ENCODE measurements at regions not wholly inside any gene's neighbourhood (a gene's known extent, or its start where the extent isn't known, plus 50 kb on each side); places are given as distances from the start of the nearest gene placed in this dataset.

DNA sequence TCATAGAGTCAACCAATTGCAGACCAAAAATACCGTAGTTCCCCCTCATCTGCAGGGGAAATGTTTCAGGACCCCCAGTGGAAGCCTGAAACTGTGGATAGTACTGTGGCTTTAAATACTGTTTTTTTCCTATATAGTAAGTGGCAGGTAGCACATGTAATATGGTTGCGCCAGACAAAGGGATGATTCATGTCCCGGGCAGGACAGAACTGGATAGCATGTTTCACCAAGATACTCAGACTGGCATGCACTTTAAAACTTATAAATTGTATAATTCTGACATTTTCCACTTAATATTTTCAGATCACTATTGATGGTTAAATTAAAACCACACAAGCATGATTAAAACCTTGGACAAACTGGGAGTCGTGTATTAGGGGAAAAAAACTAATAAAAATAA lies 276.3 kb upstream of the AGA start:
- TF ChIP-seq, protein P1, sequence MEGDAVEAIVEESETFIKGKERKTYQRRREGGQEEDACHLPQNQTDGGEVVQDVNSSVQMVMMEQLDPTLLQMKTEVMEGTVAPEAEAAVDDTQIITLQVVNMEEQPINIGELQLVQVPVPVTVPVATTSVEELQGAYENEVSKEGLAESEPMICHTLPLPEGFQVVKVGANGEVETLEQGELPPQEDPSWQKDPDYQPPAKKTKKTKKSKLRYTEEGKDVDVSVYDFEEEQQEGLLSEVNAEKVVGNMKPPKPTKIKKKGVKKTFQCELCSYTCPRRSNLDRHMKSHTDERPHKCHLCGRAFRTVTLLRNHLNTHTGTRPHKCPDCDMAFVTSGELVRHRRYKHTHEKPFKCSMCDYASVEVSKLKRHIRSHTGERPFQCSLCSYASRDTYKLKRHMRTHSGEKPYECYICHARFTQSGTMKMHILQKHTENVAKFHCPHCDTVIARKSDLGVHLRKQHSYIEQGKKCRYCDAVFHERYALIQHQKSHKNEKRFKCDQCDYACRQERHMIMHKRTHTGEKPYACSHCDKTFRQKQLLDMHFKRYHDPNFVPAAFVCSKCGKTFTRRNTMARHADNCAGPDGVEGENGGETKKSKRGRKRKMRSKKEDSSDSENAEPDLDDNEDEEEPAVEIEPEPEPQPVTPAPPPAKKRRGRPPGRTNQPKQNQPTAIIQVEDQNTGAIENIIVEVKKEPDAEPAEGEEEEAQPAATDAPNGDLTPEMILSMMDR (IDR thresholded peaks at IDR 0.05; ENCODE audit: insufficient read depth, low read length) = no peak
- TF ChIP-seq POLR2AphosphoS5 (IDR thresholded peaks at IDR 0.05; ENCODE audit: low read depth) (no peak), SPI1 (IDR thresholded peaks at IDR 0.05; ENCODE audit: borderline replicate concordance, low read depth) (no peak), GABPA (IDR thresholded peaks at IDR 0.05; ENCODE audit: low read depth) (no peak)
- TF ChIP-seq, protein P2, sequence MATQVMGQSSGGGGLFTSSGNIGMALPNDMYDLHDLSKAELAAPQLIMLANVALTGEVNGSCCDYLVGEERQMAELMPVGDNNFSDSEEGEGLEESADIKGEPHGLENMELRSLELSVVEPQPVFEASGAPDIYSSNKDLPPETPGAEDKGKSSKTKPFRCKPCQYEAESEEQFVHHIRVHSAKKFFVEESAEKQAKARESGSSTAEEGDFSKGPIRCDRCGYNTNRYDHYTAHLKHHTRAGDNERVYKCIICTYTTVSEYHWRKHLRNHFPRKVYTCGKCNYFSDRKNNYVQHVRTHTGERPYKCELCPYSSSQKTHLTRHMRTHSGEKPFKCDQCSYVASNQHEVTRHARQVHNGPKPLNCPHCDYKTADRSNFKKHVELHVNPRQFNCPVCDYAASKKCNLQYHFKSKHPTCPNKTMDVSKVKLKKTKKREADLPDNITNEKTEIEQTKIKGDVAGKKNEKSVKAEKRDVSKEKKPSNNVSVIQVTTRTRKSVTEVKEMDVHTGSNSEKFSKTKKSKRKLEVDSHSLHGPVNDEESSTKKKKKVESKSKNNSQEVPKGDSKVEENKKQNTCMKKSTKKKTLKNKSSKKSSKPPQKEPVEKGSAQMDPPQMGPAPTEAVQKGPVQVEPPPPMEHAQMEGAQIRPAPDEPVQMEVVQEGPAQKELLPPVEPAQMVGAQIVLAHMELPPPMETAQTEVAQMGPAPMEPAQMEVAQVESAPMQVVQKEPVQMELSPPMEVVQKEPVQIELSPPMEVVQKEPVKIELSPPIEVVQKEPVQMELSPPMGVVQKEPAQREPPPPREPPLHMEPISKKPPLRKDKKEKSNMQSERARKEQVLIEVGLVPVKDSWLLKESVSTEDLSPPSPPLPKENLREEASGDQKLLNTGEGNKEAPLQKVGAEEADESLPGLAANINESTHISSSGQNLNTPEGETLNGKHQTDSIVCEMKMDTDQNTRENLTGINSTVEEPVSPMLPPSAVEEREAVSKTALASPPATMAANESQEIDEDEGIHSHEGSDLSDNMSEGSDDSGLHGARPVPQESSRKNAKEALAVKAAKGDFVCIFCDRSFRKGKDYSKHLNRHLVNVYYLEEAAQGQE (IDR thresholded peaks at IDR 0.05; ENCODE audit: insufficient replicate concordance, low read depth) = no peak
- DNase-seq (ENCODE audit: low read depth in 1 of 2, low spot score in 1 of 2) = no peak
- H3K27ac ChIP-seq (replicated peaks) = no peak overlapping the region
- H3K27me3 ChIP-seq (ENCODE audit: insufficient read depth, poor library complexity, severe bottlenecking) = no peaks in the 10 kb centered on the region
- no peak overlapping the region for H3K4me3 ChIP-seq (replicated peaks; ENCODE audit: insufficient read depth, low read length)

DNA sequence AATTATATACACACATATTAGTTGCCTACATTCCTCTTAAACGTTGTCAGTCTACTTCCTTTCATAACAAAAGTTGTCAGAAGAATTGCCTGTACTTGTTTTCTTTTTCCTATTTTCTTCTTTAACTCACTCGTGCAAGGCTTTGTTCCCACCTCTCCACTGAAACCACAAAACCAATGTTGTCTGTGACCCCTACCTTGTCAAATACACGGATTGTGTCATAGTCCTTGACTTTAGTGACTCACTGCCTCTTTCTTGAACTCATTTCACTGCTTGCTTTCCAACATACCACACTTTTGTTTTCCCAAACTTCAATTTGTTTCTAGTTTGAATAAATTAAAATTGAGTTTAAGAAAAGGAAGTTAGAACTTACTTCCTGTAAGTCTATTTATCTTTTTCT lies 283.9 kb upstream of the AGA start:
- no peak overlapping the region for H3K27ac ChIP-seq (replicated peaks)
- no peaks in the 10 kb centered on the region for H3K27me3 ChIP-seq (ENCODE audit: insufficient read depth, poor library complexity, severe bottlenecking)
- TF ChIP-seq, protein P2 (IDR thresholded peaks at IDR 0.05; ENCODE audit: insufficient replicate concordance, low read depth) = no peak
- TF ChIP-seq, protein P1 (IDR thresholded peaks at IDR 0.05; ENCODE audit: insufficient read depth, low read length) = no peak
- TF ChIP-seq POLR2AphosphoS5 (IDR thresholded peaks at IDR 0.05; ENCODE audit: low read depth) = no peak
- TF ChIP-seq SPI1 (IDR thresholded peaks at IDR 0.05; ENCODE audit: borderline replicate concordance, low read depth) = no peak
- H3K4me3 ChIP-seq (replicated peaks; ENCODE audit: insufficient read depth, low read length) = no peak overlapping the region
- DNase-seq (ENCODE audit: low read depth in 1 of 2, low spot score in 1 of 2) = no peak

DNA sequence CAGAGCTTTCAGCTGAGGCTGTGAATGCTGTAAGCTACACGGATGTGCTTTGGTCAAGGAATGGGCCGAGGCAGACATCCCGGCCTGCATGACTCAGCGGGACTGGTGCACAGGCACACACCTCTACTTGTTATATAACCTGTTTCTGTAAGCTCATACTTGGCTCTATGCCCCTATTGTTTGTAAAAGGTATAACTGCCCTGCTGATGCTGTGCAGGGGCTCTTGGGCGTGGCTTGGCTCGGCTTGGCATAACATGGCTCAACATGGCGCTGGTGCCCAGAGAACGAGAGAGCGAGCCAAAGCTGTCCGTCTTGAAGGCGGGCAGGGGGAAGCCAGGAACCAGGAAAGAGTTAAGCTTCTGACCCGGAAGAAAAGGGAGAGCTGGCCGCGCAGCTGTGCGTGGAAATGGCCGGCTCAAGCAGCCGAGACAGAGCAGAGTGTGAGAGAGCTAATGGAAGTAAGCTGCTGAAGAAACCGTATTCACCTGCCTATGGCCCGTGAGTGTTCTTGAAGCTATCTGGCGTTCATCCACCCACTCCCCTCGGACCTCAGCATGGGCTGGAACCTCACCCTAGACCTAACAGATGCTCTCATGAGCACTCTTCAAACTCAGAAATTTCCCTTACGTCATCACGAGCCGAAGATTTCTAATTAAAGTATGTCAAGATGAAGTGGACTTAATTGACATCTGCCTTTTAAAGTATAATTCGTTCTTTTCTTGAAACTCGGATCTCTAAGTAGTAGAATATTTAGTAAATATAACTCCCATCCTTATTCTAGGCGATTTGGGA lies 286.3 kb upstream of the AGA start:
- TF ChIP-seq, protein P2 (IDR thresholded peaks at IDR 0.05; ENCODE audit: insufficient replicate concordance, low read depth) = no peak
- H3K27me3 ChIP-seq (ENCODE audit: insufficient read depth, poor library complexity, severe bottlenecking) = no peaks in the 10 kb centered on the region
- H3K4me3 ChIP-seq (replicated peaks; ENCODE audit: insufficient read depth, low read length) = no peak overlapping the region
- H3K27ac ChIP-seq (replicated peaks) = no peak overlapping the region
- no peak for DNase-seq (ENCODE audit: low read depth in 1 of 2, low spot score in 1 of 2)

Measured in HL-60 (cell line).